HepG2 (cell line): ENCODE measurements at regions not wholly inside any gene's neighbourhood (a gene's known extent, or its start where the extent isn't known, plus 50 kb on each side); places are given as distances from the start of the nearest gene placed in this dataset.

Source experiments
- ATAC-seq: fragments of 200-7000 bp; cut with Tn5 transposase; 3 replicates; pipeline ENCODE4 v1.9.1; 2020; ENCODE audit warnings: mild to moderate bottlenecking, moderate library complexity
- BruUV-seq: library from RNA; stranded (reverse); fragments of 400-500 nt; replicated peaks from 2 replicates; lab custom pipeline; 2021; lab: Mats Ljungman, UMichigan
- CTCF ChIA-PET: fragments of 300-600 bp; formaldehyde crosslinking; extraction: SDS; loops from one replicate; lab custom pipeline; 2021; ENCODE audit warnings: low total read pairs, inconsistent platforms, low intra/inter-chr PET ratio; lab: Yijun Ruan, JAX
- POLR2A ChIA-PET: fragments of 350-600 bp; sonication (Branson Sonifier 250); formaldehyde crosslinking; loops from one replicate; lab custom pipeline; 2020; ENCODE audit warnings: antibody characterized with exemption, inconsistent platforms; lab: Yijun Ruan, JAX
- DNase-seq: peaks from one replicate; pipeline ENCODE4 v3.0.0-alpha.2; 2015; ENCODE audit warnings: low spot score
- FAIRE-seq: peaks from 3 replicates; lab custom pipeline; 2011; peaks lifted over from hg19 to GRCh38; lab: Jason Lieb, UNC
- H2AFZ ChIP-seq: one replicate; pipeline ENCODE4 v1.6.1; 2011; ENCODE audit warnings: low read length, inconsistent platforms
- H3K27ac ChIP-seq: fragments of 300-600 bp; 3 replicates; pipeline ENCODE4 v1.8.0; 2011; ENCODE audit warnings: mixed run types, mild to moderate bottlenecking, mixed read lengths, low read length, inconsistent platforms; ENCODE audit not compliant: insufficient read depth; ENCODE audit errors: extremely low read length
- H3K27me3 ChIP-seq, 2 experiments: fragments of 200-600 bp in 1 of 2; 2 replicates in 1 of 2; 3 replicates in 1 of 2; pipeline versions ENCODE4 v1.6.0 to v1.8.0; 2011; ENCODE audit warnings: low read length in 2 of 2, mild to moderate bottlenecking in 2 of 2, moderate library complexity in 2 of 2, inconsistent platforms in 1 of 2; ENCODE audit not compliant: insufficient read depth in 2 of 2, control insufficient read depth in 1 of 2
- H3K36me3 ChIP-seq, 2 experiments: fragments of 200-600 bp in 1 of 2; replicated peaks in 1 of 2; 2 replicates in 1 of 2; 3 replicates in 1 of 2; pipeline versions ENCODE4 v1.5.1 to v1.8.0; 2011; ENCODE audit warnings: low read length in 2 of 2, inconsistent platforms in 1 of 2; ENCODE audit not compliant: insufficient read depth in 2 of 2, control insufficient read depth in 1 of 2
- H3K4me1 ChIP-seq: 2 replicates; pipeline ENCODE4 v1.5.1; 2012; ENCODE audit warnings: low read length, inconsistent platforms; ENCODE audit not compliant: insufficient read depth
- H3K4me2 ChIP-seq: 2 replicates; pipeline ENCODE4 v1.6.0; 2011; ENCODE audit warnings: low read depth, low read length, inconsistent platforms
- H3K4me3 ChIP-seq, 3 experiments: fragments of 200-600 bp in 1 of 3; sonication (generic), shearing (Covaris generic) in 1 of 3; replicated peaks in 1 of 3; 2 replicates each; pipeline ENCODE4 v1.5.1; 2011 to 2016; ENCODE audit warnings: low read length in 3 of 3, inconsistent platforms in 2 of 3, low read depth in 2 of 3, mild to moderate bottlenecking in 2 of 3, control low read depth in 1 of 3, mixed read lengths in 1 of 3; ENCODE audit not compliant: insufficient read depth in 1 of 3
- H3K79me2 ChIP-seq: one replicate; pipeline ENCODE4 v1.6.1; 2011; ENCODE audit warnings: low read length, inconsistent platforms; ENCODE audit not compliant: insufficient read depth
- H3K9ac ChIP-seq: 2 replicates; pipeline ENCODE4 v1.6.0; 2011; ENCODE audit warnings: mild to moderate bottlenecking, low read depth, low read length, inconsistent platforms; ENCODE audit not compliant: insufficient read depth
- H3K9me3 ChIP-seq: 2 replicates; pipeline ENCODE4 v1.5.1; 2012; ENCODE audit warnings: mild to moderate bottlenecking, low read length
- H4K20me1 ChIP-seq: 2 replicates; pipeline ENCODE4 v1.6.0; 2011; ENCODE audit warnings: inconsistent platforms, mild to moderate bottlenecking, low read length, moderate library complexity; ENCODE audit not compliant: insufficient read depth
- ARNT ChIP-seq: fragments of 450-650 bp; IDR thresholded peaks from 2 replicates; pipeline ENCODE4 v1.6.1; 2017
- EED ChIP-seq: sonication (generic); formaldehyde crosslinking; IDR thresholded peaks from 2 replicates; pipeline ENCODE4 v1.5.0; 2020; ENCODE audit warnings: mild to moderate bottlenecking, missing genetic modification reagents
- FLYWCH1 ChIP-seq: sonication (generic); formaldehyde crosslinking; IDR thresholded peaks from 2 replicates; pipeline ENCODE4 v1.8.1; 2023; ENCODE audit warnings: mild to moderate bottlenecking, missing genetic modification reagents
- FOXA1 ChIP-seq, 2 experiments: fragments of 450-650 bp in 1 of 2; sonication (generic) in 1 of 2; formaldehyde crosslinking in 1 of 2; IDR thresholded peaks; 2 replicates each; pipeline versions ENCODE4 v1.4.0 to v1.6.1; 2016 to 2020; ENCODE audit warnings: missing genetic modification reagents in 1 of 2
- HOXA7 ChIP-seq: sonication (generic); formaldehyde crosslinking; IDR thresholded peaks from 2 replicates; pipeline ENCODE4 v1.8.1; 2022; ENCODE audit warnings: mild to moderate bottlenecking, missing genetic modification reagents, moderate library complexity
- KDM3A ChIP-seq: IDR thresholded peaks from 2 replicates; pipeline ENCODE4 v1.6.1; 2018; ENCODE audit warnings: low read depth, missing compliant biosample characterization
- KDM6A ChIP-seq: IDR thresholded peaks from 2 replicates; pipeline ENCODE4 v1.6.1; 2016; ENCODE audit warnings: low read depth
- MAFF ChIP-seq: IDR thresholded peaks from 2 replicates; pipeline ENCODE4 v1.6.1; 2011; ENCODE audit warnings: low read depth, low read length, improper control_type of control experiment
- MAFK ChIP-seq, 2 experiments: IDR thresholded peaks in 1 of 2; conservative IDR thresholded peaks in 1 of 2; 2 replicates each; pipeline ENCODE4 v1.6.1; 2011; ENCODE audit warnings: improper control_type of control experiment in 2 of 2, low read length in 2 of 2
- SATB2 ChIP-seq: sonication (generic); formaldehyde crosslinking; IDR thresholded peaks from 2 replicates; pipeline ENCODE4 v1.5.0; 2020; ENCODE audit warnings: missing genetic modification reagents
- ZIK1 ChIP-seq: sonication (generic); formaldehyde crosslinking; IDR thresholded peaks from 2 replicates; pipeline ENCODE4 v1.5.0; 2020; ENCODE audit warnings: mild to moderate bottlenecking, low read depth, missing genetic modification reagents, borderline replicate concordance
- ZNF225 ChIP-seq: sonication (generic); formaldehyde crosslinking; IDR thresholded peaks from 2 replicates; pipeline ENCODE4 v1.4.0; 2020; ENCODE audit warnings: mild to moderate bottlenecking, missing genetic modification reagents
- WGBS: methylation state at CpG from one replicate; pipeline ENCODE4 v1.1.6; 2017; ENCODE audit warnings: low lambda C conversion rate; 5-methylcytosine and 5-hydroxymethylcytosine counted together
- in situ Hi-C: cut with HindIII; loops from 2 replicates; pipeline ENCODE4 v1.10.0; 2017; ENCODE audit warnings: low pct_unique_long_range_greater_than_20kb; ENCODE audit not compliant: extremely low pct_ligation_motif_present
- intact Hi-C: fragments of 100-400 bp; cut with micrococcal nuclease; formaldehyde crosslinking; loops from one replicate; pipeline ENCODE4 v1.10.0; 2022; ENCODE audit not compliant: unreplicated experiment
- TF ChIP-seq, protein P1 (sequence below): sonication (generic); formaldehyde crosslinking; IDR thresholded peaks from 2 replicates; pipeline ENCODE4 v1.4.0; 2020; ENCODE audit warnings: mild to moderate bottlenecking, missing genetic modification reagents
- TF ChIP-seq, protein P2 (sequence below), 2 experiments: sonication (generic) in 1 of 2; formaldehyde crosslinking in 1 of 2; IDR thresholded peaks; 2 replicates each; pipeline versions ENCODE4 v1.4.0 to v1.6.1; 2018 to 2020; ENCODE audit warnings: missing genetic modification reagents in 2 of 2, borderline replicate concordance in 1 of 2, low read depth in 1 of 2, mild to moderate bottlenecking in 1 of 2, missing biosample characterization in 1 of 2
- TF ChIP-seq, protein P3 (sequence below): sonication (generic); formaldehyde crosslinking; IDR thresholded peaks from 2 replicates; pipeline ENCODE4 v1.8.1; 2023; ENCODE audit warnings: mild to moderate bottlenecking, moderate library complexity, missing genetic modification reagents

DNA sequence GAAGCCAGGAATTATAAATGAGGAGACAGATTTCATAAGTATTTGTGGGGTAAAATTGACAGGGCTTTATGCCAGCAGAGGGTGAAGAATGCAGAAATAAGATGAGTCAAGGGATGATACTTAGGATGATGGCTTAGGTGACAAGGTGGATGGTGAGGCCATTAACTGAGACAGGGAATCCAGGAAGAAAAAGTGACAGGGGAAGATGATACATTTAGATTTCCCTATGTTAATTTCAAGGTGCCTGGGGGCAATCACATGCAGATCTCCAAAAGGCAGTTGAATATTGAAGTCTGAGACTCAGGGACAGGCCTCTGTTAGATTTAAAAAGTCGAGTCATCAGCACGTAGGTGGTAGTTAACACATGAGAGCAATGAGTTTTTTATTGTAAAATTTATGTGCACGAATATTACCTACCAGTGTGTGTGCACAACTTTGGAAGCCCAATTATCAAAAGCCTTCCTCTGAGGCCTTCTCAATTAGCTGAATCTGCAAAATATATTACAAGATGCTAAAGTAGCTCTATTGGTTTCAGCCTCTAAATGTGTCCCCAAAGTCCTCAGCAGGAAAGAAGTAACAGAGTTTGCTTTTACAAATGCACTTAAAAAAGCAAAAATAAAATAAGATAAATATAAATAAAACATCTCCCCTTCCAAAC, 67.9 kb upstream of the CHL1 start:
- no peak overlapping the region for H3K4me2 ChIP-seq
- CTCF ChIA-PET = no interaction called here
- no peak overlapping the region for H2AFZ ChIP-seq
- in situ Hi-C loops = no loop called here
- TF ChIP-seq FOXA1 (IDR thresholded peaks at IDR 0.05) = no peak
- TF ChIP-seq FOXA1 (CRISPR knock-in tag; IDR thresholded peaks at IDR 0.05) = no peak
- 0 out of 2 replicates have a peak, but pooled peaks have one; percentile 35 for TF ChIP-seq MAFF
- TF ChIP-seq MAFK (conservative IDR thresholded peaks at IDR 0.05 in 1 of 2, IDR thresholded peaks at IDR 0.05 in 1 of 2; ENCODE audit: low read length in 2 of 2) = peak in 1 of 2 experiments; percentile 54; a peak in 2 of 4 replicates
- TF ChIP-seq FLYWCH1 (CRISPR knock-in tag) = no peak
- TF ChIP-seq, all 625 proteins: peak for 2
- no peaks in the 10 kb centered on the region for H4K20me1 ChIP-seq
- ATAC-seq (no peak), FAIRE-seq (no peak), DNase-seq (no peak)
- no TSS peak for BruUV-seq
- no peaks in the 10 kb centered on the region for H3K4me1 ChIP-seq
- no peaks in the 10 kb centered on the region for H3K79me2 ChIP-seq
- 0% methylated on average over 3 of the region's 3 CpGs for WGBS
- POLR2A ChIA-PET = no interaction called here
- H3K4me3 ChIP-seq = no peak overlapping the region
- H3K27me3 ChIP-seq = no peaks in the 10 kb centered on the region
- intact Hi-C loops = no loop called here
- no peaks in the 10 kb centered on the region for H3K36me3 ChIP-seq
- no peak overlapping the region for H3K27ac ChIP-seq
- peaks cover 85% of the 10 kb centered on the region for H3K9me3 ChIP-seq
- H3K9ac ChIP-seq = no peak overlapping the region

DNA sequence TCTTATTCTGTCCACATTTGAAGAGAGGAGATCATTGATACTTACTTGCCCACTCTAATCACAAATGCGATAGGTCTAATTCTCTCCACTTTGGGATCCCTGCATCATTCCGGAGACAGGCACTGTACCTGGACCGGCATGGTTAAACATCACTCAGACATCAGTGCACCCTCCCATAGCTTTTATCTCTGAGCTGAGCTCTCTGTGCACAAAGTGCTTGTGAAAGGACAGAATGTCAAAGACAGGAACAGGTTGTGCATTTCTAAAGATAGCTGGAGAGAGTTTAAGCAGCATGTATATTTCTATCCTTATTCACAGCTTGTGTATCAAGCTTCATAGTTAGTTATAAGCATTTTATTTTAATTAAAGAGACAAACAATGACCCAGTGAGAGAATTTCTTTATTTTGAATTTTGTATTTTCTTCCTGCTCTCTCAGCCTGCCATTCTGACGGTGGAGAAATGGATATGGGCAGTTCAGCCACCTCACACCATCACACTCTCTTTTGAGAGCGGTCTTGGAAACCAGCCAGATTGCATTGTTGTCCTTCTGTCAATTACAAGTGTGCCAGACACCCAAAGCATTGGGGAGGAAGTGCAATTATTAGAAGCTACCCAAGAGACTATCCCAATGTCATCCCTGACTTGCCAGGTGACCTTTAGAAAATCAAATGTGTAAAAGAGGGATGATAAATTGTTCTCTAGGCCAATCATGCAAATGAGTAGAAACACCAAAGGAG, 65.2 kb upstream of the CHL1 start:
- Histone ChIP-seq H3K4me3 (no peak overlapping the region), H3K79me2 (no peaks in the 10 kb centered on the region), H3K9ac (no peak overlapping the region), H3K4me2 (no peak overlapping the region), H4K20me1 (no peaks in the 10 kb centered on the region), H3K4me1 (no peaks in the 10 kb centered on the region), H3K27me3 (no peaks in the 10 kb centered on the region), H3K27ac (no peak overlapping the region), H3K36me3 (no peaks in the 10 kb centered on the region), H2AFZ (no peak overlapping the region), H3K9me3 (peaks cover 63% of the 10 kb centered on the region)
- ChIA-PET POLR2A (no interaction called here), CTCF (no interaction called here)
- intact Hi-C loops = no loop called here
- BruUV-seq = no TSS peak
- no peak for DNase-seq
- no peak for FAIRE-seq
- WGBS = 46% methylated on average over 5 of the region's 5 CpGs
- ATAC-seq = no peak
- in situ Hi-C loops = no loop called here
- TF ChIP-seq SATB2 (CRISPR knock-in tag) (no peak), HOXA7 (CRISPR knock-in tag) (no peak), KDM6A (no peak), EED (no peak), ZNF225 (no peak), KDM3A (CRISPR knock-in tag) (no peak), ZIK1 (CRISPR knock-in tag) (no peak), ARNT (no peak)
- TF ChIP-seq, protein P1, sequence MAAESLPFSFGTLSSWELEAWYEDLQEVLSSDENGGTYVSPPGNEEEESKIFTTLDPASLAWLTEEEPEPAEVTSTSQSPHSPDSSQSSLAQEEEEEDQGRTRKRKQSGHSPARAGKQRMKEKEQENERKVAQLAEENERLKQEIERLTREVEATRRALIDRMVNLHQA (CRISPR knock-in tag) = no peak
- TF ChIP-seq, protein P2, sequence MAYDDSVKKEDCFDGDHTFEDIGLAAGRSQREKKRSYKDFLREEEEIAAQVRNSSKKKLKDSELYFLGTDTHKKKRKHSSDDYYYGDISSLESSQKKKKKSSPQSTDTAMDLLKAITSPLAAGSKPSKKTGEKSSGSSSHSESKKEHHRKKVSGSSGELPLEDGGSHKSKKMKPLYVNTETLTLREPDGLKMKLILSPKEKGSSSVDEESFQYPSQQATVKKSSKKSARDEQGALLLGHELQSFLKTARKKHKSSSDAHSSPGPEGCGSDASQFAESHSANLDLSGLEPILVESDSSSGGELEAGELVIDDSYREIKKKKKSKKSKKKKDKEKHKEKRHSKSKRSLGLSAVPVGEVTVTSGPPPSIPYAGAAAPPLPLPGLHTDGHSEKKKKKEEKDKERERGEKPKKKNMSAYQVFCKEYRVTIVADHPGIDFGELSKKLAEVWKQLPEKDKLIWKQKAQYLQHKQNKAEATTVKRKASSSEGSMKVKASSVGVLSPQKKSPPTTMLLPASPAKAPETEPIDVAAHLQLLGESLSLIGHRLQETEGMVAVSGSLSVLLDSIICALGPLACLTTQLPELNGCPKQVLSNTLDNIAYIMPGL (CRISPR knock-in tag; IDR thresholded peaks at IDR 0.05; ENCODE audit: borderline replicate concordance in 1 of 2, low read depth in 1 of 2) = no peak
- TF ChIP-seq, protein P3, sequence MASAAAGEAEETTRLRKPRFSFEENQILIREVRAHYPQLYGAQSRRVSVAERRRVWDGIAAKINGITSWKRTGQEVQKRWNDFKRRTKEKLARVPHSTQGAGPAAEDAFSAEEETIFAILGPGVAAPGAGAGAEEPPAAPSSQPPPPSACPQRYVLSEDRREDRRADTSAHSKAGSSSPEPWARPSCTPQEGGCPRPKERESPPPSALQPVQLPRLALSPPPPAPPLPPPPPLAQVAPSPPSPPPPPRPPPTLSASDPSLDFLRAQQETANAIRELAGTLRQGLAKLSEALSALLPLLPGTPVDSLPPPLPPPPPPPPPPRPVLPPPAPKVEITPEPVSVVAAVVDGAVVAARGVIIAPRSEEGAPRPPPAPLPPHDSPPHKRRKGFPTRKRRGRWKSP = no peak
